CD4-positive, alpha-beta T cell (primary cell): ENCODE measurements at regions not wholly inside any gene's neighbourhood (a gene's known extent, or its start where the extent isn't known, plus 50 kb on each side); places are given as distances from the start of the nearest gene placed in this dataset. TPM values are rescaled to one million over a fixed set of nuclear protein-coding genes. Genes with fewer than 3 reads are reported as not detected.

Experiments
- ATAC-seq: fragments of 200-7000 bp; cut with Tn5 transposase; one replicate; pipeline ENCODE4 v1.10.0; 2022; ENCODE audit warnings: mild to moderate bottlenecking; ENCODE audit not compliant: poor library complexity
- CTCF ChIA-PET: fragments of 350-600 bp; sonication (Branson Sonifier 250); formaldehyde crosslinking; loops from one replicate; lab custom pipeline; 2021; ENCODE audit warnings: antibody characterized with exemption, inconsistent platforms; lab: Charles Lee
- POLR2A ChIA-PET: fragments of 350-600 bp; sonication (Branson Sonifier 250); formaldehyde crosslinking; loops from one replicate; lab custom pipeline; 2021; ENCODE audit warnings: antibody characterized with exemption, inconsistent platforms; lab: Charles Lee
- DNase-seq, 14 experiments: peaks; one replicate each; pipeline ENCODE4 v3.0.0-alpha.2; 2013 to 2020; ENCODE audit warnings: mixed read lengths in 2 of 14
- H3K27ac ChIP-seq, 2 donors: one replicate each; pipeline versions ENCODE4 v1.5.1 to v1.7.0; 2013; ENCODE audit warnings: low read length in 2 of 2, low read depth in 1 of 2, mild to moderate bottlenecking in 1 of 2
- H3K27me3 ChIP-seq, 2 experiments: 1 replicate in 1 of 2; 2 replicates in 1 of 2; pipeline versions ENCODE4 v1.6.1 to v1.7.0; 2013; ENCODE audit warnings: low read length in 2 of 2, control low read depth in 1 of 2, mild to moderate bottlenecking in 1 of 2, moderate library complexity in 1 of 2; ENCODE audit not compliant: insufficient read depth in 2 of 2, control insufficient read depth in 1 of 2
- H3K36me3 ChIP-seq: one replicate; pipeline ENCODE4 v1.6.1; 2013; ENCODE audit warnings: low read length, control low read depth; ENCODE audit not compliant: insufficient read depth
- H3K4me1 ChIP-seq: one replicate; pipeline ENCODE4 v1.6.1; 2013; ENCODE audit warnings: low read length, control low read depth; ENCODE audit not compliant: insufficient read depth
- H3K4me3 ChIP-seq: one replicate; pipeline ENCODE4 v1.5.1; 2013; ENCODE audit warnings: mild to moderate bottlenecking, low read length, moderate library complexity
- H3K9me3 ChIP-seq, 2 experiments: 1 replicate in 1 of 2; 2 replicates in 1 of 2; pipeline versions ENCODE4 v1.6.1 to v1.7.0; 2013; ENCODE audit warnings: low read length in 2 of 2, mild to moderate bottlenecking in 2 of 2, control low read depth in 1 of 2, moderate library complexity in 1 of 2; ENCODE audit not compliant: control insufficient read depth in 1 of 2, insufficient read depth in 1 of 2
- H3K27ac Mint-ChIP-seq: one replicate; pipeline ENCODE4 v1.8.0; 2020; ENCODE audit warnings: mixed read lengths
- H3K27me3 Mint-ChIP-seq: one replicate; pipeline ENCODE4 v1.8.0; 2021; ENCODE audit warnings: mixed read lengths
- H3K36me3 Mint-ChIP-seq: one replicate; pipeline ENCODE4 v1.8.0; 2021; ENCODE audit warnings: low read depth, mixed read lengths
- H3K4me1 Mint-ChIP-seq: one replicate; pipeline ENCODE4 v1.8.0; 2021; ENCODE audit warnings: low read depth, mixed read lengths
- H3K4me3 Mint-ChIP-seq: one replicate; pipeline ENCODE4 v1.8.0; 2020; ENCODE audit warnings: mild to moderate bottlenecking, mixed read lengths
- H3K9me3 Mint-ChIP-seq: one replicate; pipeline ENCODE4 v1.8.0; 2020; ENCODE audit warnings: mixed read lengths
- intact Hi-C, 2 experiments: fragments of 100-400 bp; cut with DNase I in 1 of 2; cut with micrococcal nuclease in 1 of 2; formaldehyde crosslinking; loops; one replicate each; pipeline versions ENCODE4 v1.15.1 to v1.9.0; 2023 to 2025; cut with DNase I, micrococcal nuclease
- microRNA-seq: library from miRNA; unstranded; fragments of <30 nt; microRNA quantifications from one replicate; pipeline ENCODE4 v1.2.0, GENCODE V29; 2021; ENCODE audit warnings: borderline microRNAs expressed, borderline replicate concordance
- TF ChIP-seq, protein P1 (sequence below): fragments of 200-600 bp; IDR thresholded peaks from one replicate; pipeline ENCODE4 v1.8.0; 2022; ENCODE audit warnings: antibody characterized with exemption, mild to moderate bottlenecking

DNA sequence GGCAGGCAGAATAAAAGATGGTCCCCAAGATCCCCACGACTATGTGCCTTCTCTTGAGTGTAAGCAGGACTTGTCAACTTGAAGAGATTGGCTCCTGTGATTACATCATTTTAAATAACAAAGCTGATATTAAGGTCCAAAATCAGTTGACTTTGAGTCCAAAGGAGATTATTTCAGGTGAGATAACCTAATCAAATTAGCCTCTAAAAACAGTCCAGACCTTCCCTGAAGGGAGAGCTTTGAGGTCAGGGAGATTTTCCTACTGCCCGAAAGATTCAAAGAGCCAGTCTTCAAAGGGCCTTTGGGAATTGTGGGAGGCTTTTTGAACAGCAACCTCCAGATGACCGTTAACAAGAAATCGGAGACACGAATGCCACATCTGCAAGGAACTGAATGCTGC, 51.5 kb upstream of the NCAM2 start:
- intact Hi-C loops, result no loop called here
- H3K4me3 ChIP-seq, result no peak overlapping the region
- no peaks in the 10 kb centered on the region for H3K36me3 ChIP-seq
- no peaks in the 10 kb centered on the region for H3K27me3 Mint-ChIP-seq
- no peaks in the 10 kb centered on the region for H3K9me3 Mint-ChIP-seq
- POLR2A ChIA-PET, result no interaction called here
- TF ChIP-seq, protein P1, sequence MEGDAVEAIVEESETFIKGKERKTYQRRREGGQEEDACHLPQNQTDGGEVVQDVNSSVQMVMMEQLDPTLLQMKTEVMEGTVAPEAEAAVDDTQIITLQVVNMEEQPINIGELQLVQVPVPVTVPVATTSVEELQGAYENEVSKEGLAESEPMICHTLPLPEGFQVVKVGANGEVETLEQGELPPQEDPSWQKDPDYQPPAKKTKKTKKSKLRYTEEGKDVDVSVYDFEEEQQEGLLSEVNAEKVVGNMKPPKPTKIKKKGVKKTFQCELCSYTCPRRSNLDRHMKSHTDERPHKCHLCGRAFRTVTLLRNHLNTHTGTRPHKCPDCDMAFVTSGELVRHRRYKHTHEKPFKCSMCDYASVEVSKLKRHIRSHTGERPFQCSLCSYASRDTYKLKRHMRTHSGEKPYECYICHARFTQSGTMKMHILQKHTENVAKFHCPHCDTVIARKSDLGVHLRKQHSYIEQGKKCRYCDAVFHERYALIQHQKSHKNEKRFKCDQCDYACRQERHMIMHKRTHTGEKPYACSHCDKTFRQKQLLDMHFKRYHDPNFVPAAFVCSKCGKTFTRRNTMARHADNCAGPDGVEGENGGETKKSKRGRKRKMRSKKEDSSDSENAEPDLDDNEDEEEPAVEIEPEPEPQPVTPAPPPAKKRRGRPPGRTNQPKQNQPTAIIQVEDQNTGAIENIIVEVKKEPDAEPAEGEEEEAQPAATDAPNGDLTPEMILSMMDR, result no peak
- H3K4me1 ChIP-seq, result no peaks in the 10 kb centered on the region
- DNase-seq (no peak), ATAC-seq (no peak)
- H3K27me3 ChIP-seq, result no peaks in the 10 kb centered on the region
- H3K4me1 Mint-ChIP-seq, result no peaks in the 10 kb centered on the region
- no peak overlapping the region for H3K27ac ChIP-seq
- CTCF ChIA-PET, result no interaction called here
- no peak overlapping the region for H3K4me3 Mint-ChIP-seq
- H3K36me3 Mint-ChIP-seq, result no peaks in the 10 kb centered on the region
- H3K9me3 ChIP-seq, result no peaks in the 10 kb centered on the region
- no peak overlapping the region for H3K27ac Mint-ChIP-seq

Small RNAs in the stretch of these regions (microRNA-seq; reads per million reads assigned to microRNA genes)
- not detected for gene MIR548X
